Anterior cingulate cortex (tissue), 58 donors: ENCODE measurements at regions not wholly inside any gene's neighbourhood (a gene's known extent, or its start where the extent isn't known, plus 50 kb on each side); places are given as distances from the start of the nearest gene placed in this dataset.

Experiments used
- DNase-seq, 58 donors: peaks; one replicate each; lab custom pipeline; 2025; lab: John Stamatoyannopoulos, UW

GRCh38 chr9:79902825-79903600 is 331.2 kb downstream of the TLE4 start:
- DNase-seq = no peak

GRCh38 chr9:79900754-79901153 is 329.0 kb downstream of the TLE4 start:
- no peak for DNase-seq

GRCh38 chr9:79896390-79896980 is 324.7 kb downstream of the TLE4 start:
- no peak for DNase-seq

GRCh38 chr9:79895232-79895631 is 323.5 kb downstream of the TLE4 start:
- DNase-seq = no peak

GRCh38 chr9:79889369-79889768 is 317.6 kb downstream of the TLE4 start:
- no peak for DNase-seq

GRCh38 chr9:79885093-79885857 is 313.5 kb downstream of the TLE4 start:
- DNase-seq = no peak

- no peak for DNase-seq
Measured at GRCh38 chr9:79884546-79884945, 312.8 kb downstream of the TLE4 start.

GRCh38 chr9:79883073-79883645 is 311.4 kb downstream of the TLE4 start:
- DNase-seq = no peak

GRCh38 chr9:79880626-79881025 is 308.9 kb downstream of the TLE4 start:
- DNase-seq = no peak

GRCh38 chr9:79877943-79878602 is 306.3 kb downstream of the TLE4 start:
- peak in 1 of 58 donors; percentile 5 for DNase-seq

- no peak for DNase-seq
Measured at GRCh38 chr9:79868567-79869189, 296.9 kb downstream of the TLE4 start.

GRCh38 chr9:79862921-79863890 is 291.4 kb downstream of the TLE4 start:
- DNase-seq = no peak

GRCh38 chr9:79858508-79858907 is 286.7 kb downstream of the TLE4 start:
- peak in 6 of 58 donors; percentile 0 to 56 (median 5) for DNase-seq

- DNase-seq = no peak
Measured at GRCh38 chr9:79857188-79857587, 285.4 kb downstream of the TLE4 start.

- no peak for DNase-seq
Measured at GRCh38 chr9:79847074-79847473, 275.3 kb downstream of the TLE4 start.

GRCh38 chr9:79829566-79830302 is 258.0 kb downstream of the TLE4 start:
- peak in 20 of 58 donors; percentile 0 to 61 (median 11) for DNase-seq

- no peak for DNase-seq
Measured at GRCh38 chr9:79824265-79824664, 252.5 kb downstream of the TLE4 start.

GRCh38 chr9:79817438-79818004 is 245.8 kb downstream of the TLE4 start:
- DNase-seq = peak in 7 of 58 donors; percentile 3 to 53 (median 13)
